Dedifferentiated amniotic fluid mesenchymal stem cell (primary cell): ENCODE measurements at regions not wholly inside any gene's neighbourhood (a gene's known extent, or its start where the extent isn't known, plus 50 kb on each side); places are given as distances from the start of the nearest gene placed in this dataset.
A peak's percentile ranks its signal among the peaks of the same experiment; 100 is the strongest.

Experiments used
- DNase-seq: peaks from one replicate; pipeline ENCODE4 v3.0.0-alpha.2; 2016; ENCODE audit errors: extremely low spot score

DNA sequence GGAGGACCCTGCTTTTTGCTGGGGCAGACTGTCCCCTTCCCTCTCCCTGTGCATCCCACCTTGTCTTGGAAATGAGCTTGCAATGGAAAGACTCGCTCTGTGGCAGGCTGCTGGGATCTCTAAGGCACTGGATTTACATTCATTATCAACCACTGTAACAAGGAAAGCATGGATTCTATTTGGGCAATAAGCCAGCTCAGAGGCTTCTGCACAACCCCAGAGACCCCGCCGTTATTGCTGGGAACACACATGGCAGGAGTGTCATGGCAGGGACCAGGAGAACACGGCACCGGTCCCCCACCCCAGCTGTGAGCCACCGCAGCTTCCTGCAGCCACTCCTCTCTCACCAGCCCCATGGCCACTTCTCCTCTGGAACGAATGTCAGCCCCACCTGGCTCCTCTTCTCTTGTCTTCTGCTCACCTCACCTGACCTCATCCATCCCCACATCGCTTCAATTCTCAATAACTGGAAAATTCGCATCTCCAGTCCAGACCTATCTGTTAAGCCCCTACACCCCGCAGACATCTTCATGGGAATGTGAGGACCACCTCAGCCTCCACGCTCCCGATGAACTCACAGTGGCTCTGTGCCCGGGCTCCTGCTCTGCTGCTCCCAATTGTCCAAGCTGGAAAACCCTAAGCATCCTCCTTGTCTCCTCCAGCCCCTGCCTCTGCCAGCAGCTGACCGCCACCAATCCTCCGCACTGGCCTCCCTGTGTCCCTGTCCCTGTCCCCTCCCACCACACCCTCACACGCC, 181.5 kb downstream of the USP12 start:
- DNase-seq, result no peak

GRCh38 chr13:26989261-26989956, 182.2 kb downstream of the USP12 start:
- DNase-seq, result no peak

- no peak for DNase-seq
These were observed 183.4 kb downstream of the USP12 start for GRCh38 chr13:26988059-26988769.

DNA sequence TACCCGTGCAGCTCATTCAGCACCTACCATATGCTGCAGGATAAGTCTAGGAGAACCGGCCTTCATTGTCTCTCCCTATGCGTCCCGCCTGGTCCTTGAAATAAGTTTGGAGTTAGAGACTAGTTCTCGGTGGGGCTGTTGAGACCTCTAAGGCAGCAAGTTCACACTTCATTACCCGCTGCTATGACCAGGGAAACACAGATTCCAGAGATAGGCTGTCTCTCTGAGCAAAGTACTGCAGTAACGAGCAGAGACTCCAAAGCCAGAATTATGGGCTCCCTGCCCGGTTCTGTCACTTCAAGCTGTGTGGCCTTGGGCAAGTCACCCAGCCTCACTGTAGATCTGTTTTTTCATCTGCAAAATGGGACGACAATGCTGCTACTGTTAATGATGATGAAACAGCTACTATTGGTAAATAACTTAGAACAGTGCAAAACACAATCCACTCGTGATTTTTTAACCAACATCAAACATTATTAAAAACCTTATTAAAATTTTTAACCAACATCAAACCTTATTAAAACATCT, 184.1 kb downstream of the USP12 start:
- no peak for DNase-seq

DNA sequence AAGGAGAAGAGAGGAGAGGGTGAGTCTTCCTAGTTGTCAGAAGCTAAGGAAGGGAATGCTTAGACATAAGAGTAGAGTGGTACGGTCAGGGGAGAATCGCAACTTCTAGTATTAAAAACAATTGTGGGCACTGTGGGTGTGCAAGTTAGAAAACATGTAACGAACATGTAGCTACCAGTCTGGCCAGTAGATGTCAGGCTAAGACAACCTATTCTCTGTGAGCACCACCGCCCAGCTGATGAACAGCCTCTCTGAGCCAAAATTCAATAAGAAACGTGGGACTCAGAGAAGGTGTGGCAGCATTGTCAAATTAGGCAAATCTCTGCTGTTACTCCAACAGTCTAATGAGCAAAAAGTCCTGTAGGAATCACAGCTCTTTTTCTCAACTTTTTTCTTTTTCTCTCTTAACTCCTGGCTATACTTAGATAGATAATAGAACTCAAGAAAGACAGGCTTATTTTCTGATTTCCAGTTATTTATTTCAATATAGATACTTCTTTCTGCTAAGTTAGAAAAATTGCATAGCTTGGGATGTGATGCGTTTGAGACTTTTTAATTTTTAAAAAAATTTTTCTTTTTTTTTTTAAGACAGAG, 186.2 kb downstream of the USP12 start:
- peak; percentile 74 for DNase-seq

GRCh38 chr13:26984337-26984736, 187.3 kb downstream of the USP12 start:
- no peak for DNase-seq

- no peak for DNase-seq
These were observed 187.9 kb downstream of the USP12 start for GRCh38 chr13:26983543-26984320.

DNA sequence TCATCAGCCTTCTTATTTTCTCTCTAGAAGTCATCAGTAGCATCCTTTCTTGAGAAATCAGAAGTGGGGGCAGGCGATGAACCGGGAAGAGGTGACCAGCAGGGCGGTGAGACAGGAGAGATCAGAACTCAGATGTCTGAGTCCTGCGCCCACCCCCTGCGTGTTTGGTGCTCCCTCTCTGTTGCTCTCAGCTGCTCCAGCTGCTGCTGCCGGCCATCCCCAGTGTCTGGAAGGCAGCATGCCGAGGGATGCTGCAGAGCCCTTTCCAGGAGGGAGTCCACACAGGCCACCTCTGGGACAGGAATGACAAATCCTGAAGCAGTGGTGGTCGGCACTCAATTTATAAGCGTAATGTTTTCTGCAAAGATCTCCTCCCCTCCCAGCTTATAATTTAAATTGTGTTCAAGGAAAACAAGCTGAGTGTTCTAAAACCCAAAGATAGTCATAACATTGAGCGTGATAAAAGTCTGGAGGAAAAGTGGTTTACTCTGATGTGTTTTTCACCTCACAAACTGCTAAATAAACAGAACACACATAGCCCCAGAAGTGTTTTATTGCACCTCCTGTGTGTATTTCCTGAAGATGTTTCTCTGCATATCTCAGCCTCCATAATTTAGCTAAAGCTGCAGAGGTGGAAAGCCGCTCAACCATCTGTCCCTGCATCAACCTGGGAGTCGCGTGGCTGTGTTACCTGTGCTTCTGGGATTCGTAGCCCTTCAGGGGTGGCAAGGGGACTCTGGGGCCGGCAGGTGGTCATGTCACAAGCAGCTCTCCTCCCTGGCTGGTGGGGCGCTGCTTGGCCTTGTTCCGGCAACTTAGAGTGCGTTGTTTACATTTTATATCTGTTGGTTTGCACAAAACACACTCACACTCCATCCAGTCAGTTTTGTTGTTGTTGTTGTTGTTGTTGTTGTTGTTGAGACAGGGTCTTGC, 191.2 kb downstream of the USP12 start:
- no peak for DNase-seq

DNA sequence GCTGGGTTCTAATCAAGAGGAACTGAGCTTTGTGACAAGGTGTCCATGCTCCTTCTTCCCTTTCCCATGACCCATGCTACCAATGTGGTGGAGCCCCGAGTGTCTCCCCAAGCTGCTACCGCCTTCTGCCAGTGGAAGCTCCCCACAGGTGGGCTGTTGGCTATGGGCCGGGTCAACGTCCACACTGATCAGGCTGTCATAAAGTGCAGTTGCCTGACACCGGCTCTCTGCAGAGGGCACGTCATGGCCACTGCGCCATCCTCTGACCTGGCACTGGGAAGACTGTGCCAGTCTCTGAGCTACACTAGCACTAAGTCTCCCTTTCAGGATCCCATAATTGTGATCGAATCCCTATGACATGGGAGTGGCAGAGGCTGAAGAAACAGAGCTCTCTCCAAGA, 192.3 kb downstream of the USP12 start:
- DNase-seq, result no peak

DNA sequence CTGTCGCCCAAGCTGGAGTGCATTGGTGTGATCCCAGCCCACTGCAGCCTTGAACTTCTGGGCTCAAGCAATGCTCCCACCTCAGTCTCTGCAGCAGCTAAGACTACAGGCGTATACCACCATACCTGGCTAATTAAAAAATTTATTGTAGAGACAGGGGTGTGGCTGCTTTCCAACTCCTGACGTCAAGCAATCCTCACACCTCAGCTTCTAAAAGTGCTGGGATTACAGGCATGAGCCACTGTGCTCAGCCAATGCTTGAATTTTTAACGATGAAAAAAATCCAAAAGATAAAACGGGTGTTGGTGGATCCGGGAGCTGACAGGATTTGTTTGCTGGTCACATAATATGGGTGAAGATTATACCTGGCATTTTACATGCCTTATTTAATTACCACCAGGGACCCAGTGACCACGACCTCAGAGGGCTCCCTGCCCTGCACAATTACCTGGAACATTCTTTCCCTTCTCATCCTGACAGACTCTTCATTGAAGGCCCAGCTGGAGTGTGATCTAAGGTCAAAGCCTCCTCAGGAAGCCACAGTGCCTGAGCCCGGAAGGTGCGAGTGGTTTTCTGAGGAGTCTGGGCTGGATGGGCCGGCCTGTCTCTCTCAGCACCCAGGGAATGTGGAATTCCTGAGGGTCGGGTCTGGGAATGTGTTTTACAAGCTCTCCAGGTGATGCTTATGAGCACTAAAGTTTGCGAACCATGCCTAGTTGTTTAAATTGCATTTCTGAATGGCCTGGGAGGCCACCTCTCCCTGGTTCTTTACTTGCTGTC, 193.3 kb downstream of the USP12 start:
- DNase-seq, result no peak

GRCh38 chr13:26977541-26977940, 194.1 kb downstream of the USP12 start:
- DNase-seq, result no peak

- DNase-seq, result no peak
These were observed 195.3 kb downstream of the USP12 start for GRCh38 chr13:26976313-26976712.

- DNase-seq, result no peak
These were observed 197.7 kb downstream of the USP12 start for GRCh38 chr13:26973946-26974345.

DNA sequence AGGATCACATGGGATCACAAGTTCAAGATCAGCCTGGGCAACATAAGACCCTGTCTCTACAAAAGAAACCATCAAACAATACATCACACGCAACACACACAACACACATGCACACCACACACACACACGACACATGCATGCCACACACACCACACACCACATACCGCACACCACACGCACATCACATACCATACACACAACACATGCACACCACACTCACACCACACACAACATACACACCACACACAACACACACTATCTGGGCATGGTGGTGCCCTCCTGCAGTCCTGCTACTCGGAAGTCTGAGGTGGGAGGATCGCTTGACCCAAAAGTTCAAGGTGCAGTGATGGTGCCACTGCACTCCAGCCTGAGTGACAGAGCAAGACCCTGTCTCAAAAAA, 198.3 kb downstream of the USP12 start:
- DNase-seq, result no peak

- DNase-seq, result no peak
These were observed 199.4 kb downstream of the USP12 start for GRCh38 chr13:26971990-26972887.

- DNase-seq, result no peak
These were observed 202.9 kb downstream of the USP12 start for GRCh38 chr13:26968431-26969341.
